H1 (cell line): ENCODE measurements at regions not wholly inside any gene's neighbourhood (a gene's known extent, or its start where the extent isn't known, plus 50 kb on each side); places are given as distances from the start of the nearest gene placed in this dataset.

ENCODE experiments used
- ASH2L ChIP-seq: fragments of 200-600, 300-600 bp; sonication (generic); IDR thresholded peaks from one replicate; pipeline ENCODE4 v1.7.1; 2017; ENCODE audit warnings: low read length
- BACH1 ChIP-seq: IDR thresholded peaks from 2 replicates; pipeline ENCODE4 v1.6.1; 2012; ENCODE audit warnings: low read length, improper control_type of control experiment
- CHD1 ChIP-seq: IDR thresholded peaks from 2 replicates; pipeline ENCODE4 v1.6.1; 2012; ENCODE audit warnings: low read depth, low read length, improper control_type of control experiment
- EGR1 ChIP-seq: IDR thresholded peaks from 2 replicates; pipeline ENCODE4 v1.6.1; 2011; ENCODE audit warnings: low read depth, low read length, borderline replicate concordance
- JUN ChIP-seq: IDR thresholded peaks from 2 replicates; pipeline ENCODE4 v1.6.1; 2011; ENCODE audit warnings: low read depth, mild to moderate bottlenecking, improper control_type of control experiment, low read length
- MAX ChIP-seq: IDR thresholded peaks from 2 replicates; pipeline ENCODE4 v1.6.1; 2012; ENCODE audit warnings: inconsistent platforms
- NANOG ChIP-seq: IDR thresholded peaks from 2 replicates; pipeline ENCODE4 v1.6.1; 2011; ENCODE audit warnings: low read length, low read depth, mild to moderate bottlenecking, inconsistent platforms; ENCODE audit not compliant: insufficient read depth, poor library complexity, severe bottlenecking
- RAD21 ChIP-seq, 2 experiments: IDR thresholded peaks in 1 of 2; conservative IDR thresholded peaks in 1 of 2; 2 replicates each; pipeline ENCODE4 v1.6.1; 2011; ENCODE audit warnings: low read depth in 2 of 2, low read length in 2 of 2, improper control_type of control experiment in 1 of 2, inconsistent platforms in 1 of 2, mild to moderate bottlenecking in 1 of 2, moderate library complexity in 1 of 2
- RBBP5 ChIP-seq: IDR thresholded peaks from 2 replicates; pipeline ENCODE4 v1.7.1; 2012; ENCODE audit warnings: low read depth, mild to moderate bottlenecking, inconsistent platforms, low read length, moderate library complexity, borderline replicate concordance
- SP2 ChIP-seq: IDR thresholded peaks from 2 replicates; pipeline ENCODE4 v1.6.1; 2012; ENCODE audit warnings: mild to moderate bottlenecking, low read length, inconsistent platforms
- SP4 ChIP-seq: IDR thresholded peaks from 2 replicates; pipeline ENCODE4 v1.6.1; 2012; ENCODE audit warnings: low read length, inconsistent platforms
- TAF1 ChIP-seq: IDR thresholded peaks from 2 replicates; pipeline ENCODE4 v1.6.1; 2011; ENCODE audit warnings: mild to moderate bottlenecking, low read depth, low read length
- TF ChIP-seq, protein P1 (sequence below): fragments of 300-600 bp; sonication (generic); IDR thresholded peaks from 2 replicates; pipeline ENCODE4 v1.7.1; 2012; ENCODE audit warnings: low read length, moderate library complexity, mild to moderate bottlenecking, inconsistent platforms; ENCODE audit not compliant: insufficient replicate concordance

DNA sequence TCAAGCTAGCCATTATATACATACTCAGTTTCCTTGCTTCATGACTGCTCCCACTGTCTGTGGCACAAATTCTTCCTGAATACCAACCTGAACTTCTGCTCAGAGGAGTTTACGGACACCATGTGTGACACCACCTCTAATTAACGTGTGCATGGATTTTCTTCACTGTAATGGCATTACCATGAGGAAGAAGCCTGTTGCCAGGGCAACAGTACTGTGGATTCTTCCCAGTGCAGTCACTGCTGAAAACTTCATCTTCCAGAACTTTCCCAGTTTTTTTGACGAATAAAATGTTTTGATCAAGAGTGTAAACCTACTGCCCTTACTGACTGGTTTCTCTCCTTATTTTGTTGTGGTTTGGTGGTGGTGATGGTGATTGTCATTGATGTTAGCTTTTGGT, 444.3 kb upstream of the NRSN1 start (continued):
- TF ChIP-seq, protein P1, sequence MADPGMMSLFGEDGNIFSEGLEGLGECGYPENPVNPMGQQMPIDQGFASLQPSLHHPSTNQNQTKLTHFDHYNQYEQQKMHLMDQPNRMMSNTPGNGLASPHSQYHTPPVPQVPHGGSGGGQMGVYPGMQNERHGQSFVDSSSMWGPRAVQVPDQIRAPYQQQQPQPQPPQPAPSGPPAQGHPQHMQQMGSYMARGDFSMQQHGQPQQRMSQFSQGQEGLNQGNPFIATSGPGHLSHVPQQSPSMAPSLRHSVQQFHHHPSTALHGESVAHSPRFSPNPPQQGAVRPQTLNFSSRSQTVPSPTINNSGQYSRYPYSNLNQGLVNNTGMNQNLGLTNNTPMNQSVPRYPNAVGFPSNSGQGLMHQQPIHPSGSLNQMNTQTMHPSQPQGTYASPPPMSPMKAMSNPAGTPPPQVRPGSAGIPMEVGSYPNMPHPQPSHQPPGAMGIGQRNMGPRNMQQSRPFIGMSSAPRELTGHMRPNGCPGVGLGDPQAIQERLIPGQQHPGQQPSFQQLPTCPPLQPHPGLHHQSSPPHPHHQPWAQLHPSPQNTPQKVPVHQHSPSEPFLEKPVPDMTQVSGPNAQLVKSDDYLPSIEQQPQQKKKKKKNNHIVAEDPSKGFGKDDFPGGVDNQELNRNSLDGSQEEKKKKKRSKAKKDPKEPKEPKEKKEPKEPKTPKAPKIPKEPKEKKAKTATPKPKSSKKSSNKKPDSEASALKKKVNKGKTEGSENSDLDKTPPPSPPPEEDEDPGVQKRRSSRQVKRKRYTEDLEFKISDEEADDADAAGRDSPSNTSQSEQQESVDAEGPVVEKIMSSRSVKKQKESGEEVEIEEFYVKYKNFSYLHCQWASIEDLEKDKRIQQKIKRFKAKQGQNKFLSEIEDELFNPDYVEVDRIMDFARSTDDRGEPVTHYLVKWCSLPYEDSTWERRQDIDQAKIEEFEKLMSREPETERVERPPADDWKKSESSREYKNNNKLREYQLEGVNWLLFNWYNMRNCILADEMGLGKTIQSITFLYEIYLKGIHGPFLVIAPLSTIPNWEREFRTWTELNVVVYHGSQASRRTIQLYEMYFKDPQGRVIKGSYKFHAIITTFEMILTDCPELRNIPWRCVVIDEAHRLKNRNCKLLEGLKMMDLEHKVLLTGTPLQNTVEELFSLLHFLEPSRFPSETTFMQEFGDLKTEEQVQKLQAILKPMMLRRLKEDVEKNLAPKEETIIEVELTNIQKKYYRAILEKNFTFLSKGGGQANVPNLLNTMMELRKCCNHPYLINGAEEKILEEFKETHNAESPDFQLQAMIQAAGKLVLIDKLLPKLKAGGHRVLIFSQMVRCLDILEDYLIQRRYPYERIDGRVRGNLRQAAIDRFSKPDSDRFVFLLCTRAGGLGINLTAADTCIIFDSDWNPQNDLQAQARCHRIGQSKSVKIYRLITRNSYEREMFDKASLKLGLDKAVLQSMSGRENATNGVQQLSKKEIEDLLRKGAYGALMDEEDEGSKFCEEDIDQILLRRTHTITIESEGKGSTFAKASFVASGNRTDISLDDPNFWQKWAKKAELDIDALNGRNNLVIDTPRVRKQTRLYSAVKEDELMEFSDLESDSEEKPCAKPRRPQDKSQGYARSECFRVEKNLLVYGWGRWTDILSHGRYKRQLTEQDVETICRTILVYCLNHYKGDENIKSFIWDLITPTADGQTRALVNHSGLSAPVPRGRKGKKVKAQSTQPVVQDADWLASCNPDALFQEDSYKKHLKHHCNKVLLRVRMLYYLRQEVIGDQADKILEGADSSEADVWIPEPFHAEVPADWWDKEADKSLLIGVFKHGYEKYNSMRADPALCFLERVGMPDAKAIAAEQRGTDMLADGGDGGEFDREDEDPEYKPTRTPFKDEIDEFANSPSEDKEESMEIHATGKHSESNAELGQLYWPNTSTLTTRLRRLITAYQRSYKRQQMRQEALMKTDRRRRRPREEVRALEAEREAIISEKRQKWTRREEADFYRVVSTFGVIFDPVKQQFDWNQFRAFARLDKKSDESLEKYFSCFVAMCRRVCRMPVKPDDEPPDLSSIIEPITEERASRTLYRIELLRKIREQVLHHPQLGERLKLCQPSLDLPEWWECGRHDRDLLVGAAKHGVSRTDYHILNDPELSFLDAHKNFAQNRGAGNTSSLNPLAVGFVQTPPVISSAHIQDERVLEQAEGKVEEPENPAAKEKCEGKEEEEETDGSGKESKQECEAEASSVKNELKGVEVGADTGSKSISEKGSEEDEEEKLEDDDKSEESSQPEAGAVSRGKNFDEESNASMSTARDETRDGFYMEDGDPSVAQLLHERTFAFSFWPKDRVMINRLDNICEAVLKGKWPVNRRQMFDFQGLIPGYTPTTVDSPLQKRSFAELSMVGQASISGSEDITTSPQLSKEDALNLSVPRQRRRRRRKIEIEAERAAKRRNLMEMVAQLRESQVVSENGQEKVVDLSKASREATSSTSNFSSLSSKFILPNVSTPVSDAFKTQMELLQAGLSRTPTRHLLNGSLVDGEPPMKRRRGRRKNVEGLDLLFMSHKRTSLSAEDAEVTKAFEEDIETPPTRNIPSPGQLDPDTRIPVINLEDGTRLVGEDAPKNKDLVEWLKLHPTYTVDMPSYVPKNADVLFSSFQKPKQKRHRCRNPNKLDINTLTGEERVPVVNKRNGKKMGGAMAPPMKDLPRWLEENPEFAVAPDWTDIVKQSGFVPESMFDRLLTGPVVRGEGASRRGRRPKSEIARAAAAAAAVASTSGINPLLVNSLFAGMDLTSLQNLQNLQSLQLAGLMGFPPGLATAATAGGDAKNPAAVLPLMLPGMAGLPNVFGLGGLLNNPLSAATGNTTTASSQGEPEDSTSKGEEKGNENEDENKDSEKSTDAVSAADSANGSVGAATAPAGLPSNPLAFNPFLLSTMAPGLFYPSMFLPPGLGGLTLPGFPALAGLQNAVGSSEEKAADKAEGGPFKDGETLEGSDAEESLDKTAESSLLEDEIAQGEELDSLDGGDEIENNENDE = no peak
- TF ChIP-seq BACH1 = no peak
- TF ChIP-seq EGR1 = no peak
- no peak for TF ChIP-seq JUN
- TF ChIP-seq TAF1 = no peak
- TF ChIP-seq SP2 = no peak
- no peak for TF ChIP-seq CHD1
- TF ChIP-seq ASH2L = no peak
- no peak for TF ChIP-seq RBBP5
- no peak for TF ChIP-seq MAX
- TF ChIP-seq NANOG = no peak
- TF ChIP-seq SP4 = no peak
- no peak for TF ChIP-seq RAD21 (IDR thresholded peaks at IDR 0.05 in 1 of 2, conservative IDR thresholded peaks at IDR 0.05 in 1 of 2; ENCODE audit: low read depth in 2 of 2, low read length in 2 of 2)
